ENCODE measurements at regions not wholly inside any gene's neighbourhood (a gene's known extent, or its start where the extent isn't known, plus 50 kb on each side); places are given as distances from the start of the nearest gene placed in this dataset.

DNA sequence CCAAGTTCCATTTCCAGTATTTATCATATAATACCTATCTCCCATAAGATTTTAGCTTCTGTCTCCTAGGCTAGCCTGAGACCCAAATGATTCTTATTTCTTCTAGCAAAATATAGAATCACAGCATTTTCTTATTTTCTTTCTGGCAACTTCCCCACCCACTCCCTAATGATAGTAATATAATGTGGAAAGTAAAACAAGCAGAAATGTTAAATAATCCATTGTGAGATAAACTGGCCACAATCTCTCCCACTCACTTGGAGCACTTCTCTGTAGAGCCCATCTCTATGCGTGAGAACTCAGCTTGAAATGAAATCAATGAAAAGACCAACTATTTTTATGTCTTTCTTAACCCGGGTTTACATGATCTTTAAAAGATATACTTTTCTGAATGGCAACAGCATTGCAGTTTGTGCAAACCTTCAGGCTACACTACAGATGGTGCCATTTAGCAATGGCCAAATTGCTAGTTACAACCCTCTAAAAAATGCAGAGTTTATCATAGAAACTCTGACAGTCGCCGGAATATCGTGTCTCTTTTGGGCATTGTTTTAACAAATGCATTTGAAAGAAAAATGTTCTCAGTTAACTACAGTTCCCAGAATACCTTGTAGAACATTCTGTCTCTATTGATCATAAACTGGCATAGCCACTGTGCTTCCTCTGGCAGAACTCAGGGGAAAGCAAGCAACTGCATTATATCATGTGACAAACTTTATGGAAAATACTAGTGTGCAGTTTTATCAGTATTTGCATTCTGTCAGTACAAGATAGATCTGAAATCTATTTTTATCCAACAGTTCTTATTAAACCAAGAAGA, 1407.4 kb upstream of the ZEB2 start:
- Histone ChIP-seq H3K27ac (ENCODE audit: low read depth in 1 of 2, low read length in 2 of 2) (no peak overlapping the region), H3K4me3 (ENCODE audit: low read length) (no peak overlapping the region), H3K27me3 (ENCODE audit: control insufficient read depth in 1 of 2, insufficient read depth in 2 of 2, low read length in 2 of 2) (no peaks in the 10 kb centered on the region), H3K9me3 (ENCODE audit: control insufficient read depth in 1 of 2, insufficient read depth in 1 of 2, low read length in 2 of 2) (no peaks in the 10 kb centered on the region), H3K36me3 (ENCODE audit: insufficient read depth, low read length) (no peaks in the 10 kb centered on the region), H3K4me1 (ENCODE audit: insufficient read depth, low read length) (no peaks in the 10 kb centered on the region)
- no peak for ATAC-seq (ENCODE audit: poor library complexity)
- H3K9me3 Mint-ChIP-seq: no peaks in the 10 kb centered on the region
- ChIA-PET POLR2A (no interaction called here), CTCF (no interaction called here)
- no peaks in the 10 kb centered on the region for H3K36me3 Mint-ChIP-seq (ENCODE audit: low read depth)
- TF ChIP-seq CTCF (IDR thresholded peaks at IDR 0.05): no peak
- H3K4me3 Mint-ChIP-seq: no peak overlapping the region
- no peak overlapping the region for H3K27ac Mint-ChIP-seq
- H3K4me1 Mint-ChIP-seq (ENCODE audit: low read depth): no peaks in the 10 kb centered on the region
- no peaks in the 10 kb centered on the region for H3K27me3 Mint-ChIP-seq
- no peak for DNase-seq
- intact Hi-C loops (cut with DNase I, micrococcal nuclease): no loop called here

- ATAC-seq (ENCODE audit: poor library complexity) (no peak), DNase-seq (no peak)
- no peaks in the 10 kb centered on the region for H3K27me3 ChIP-seq (ENCODE audit: control insufficient read depth in 1 of 2, insufficient read depth in 2 of 2, low read length in 2 of 2)
- Mint-ChIP-seq H3K4me3 (no peak overlapping the region), H3K36me3 (ENCODE audit: low read depth) (no peaks in the 10 kb centered on the region), H3K27ac (no peak overlapping the region), H3K27me3 (no peaks in the 10 kb centered on the region), H3K4me1 (ENCODE audit: low read depth) (no peaks in the 10 kb centered on the region), H3K9me3 (no peaks in the 10 kb centered on the region)
- H3K4me3 ChIP-seq (ENCODE audit: low read length): no peak overlapping the region
- no peak for TF ChIP-seq CTCF (IDR thresholded peaks at IDR 0.05)
- no peaks in the 10 kb centered on the region for H3K36me3 ChIP-seq (ENCODE audit: insufficient read depth, low read length)
- no peak overlapping the region for H3K27ac ChIP-seq (ENCODE audit: low read depth in 1 of 2, low read length in 2 of 2)
- CTCF ChIA-PET: no interaction called here
- no peaks in the 10 kb centered on the region for H3K4me1 ChIP-seq (ENCODE audit: insufficient read depth, low read length)
- H3K9me3 ChIP-seq (ENCODE audit: control insufficient read depth in 1 of 2, insufficient read depth in 1 of 2, low read length in 2 of 2): no peaks in the 10 kb centered on the region
- POLR2A ChIA-PET: no interaction called here
- intact Hi-C loops (cut with DNase I, micrococcal nuclease): no loop called here
These were observed 1405.7 kb upstream of the ZEB2 start for GRCh38 chr2:145925591-145925990.

DNA sequence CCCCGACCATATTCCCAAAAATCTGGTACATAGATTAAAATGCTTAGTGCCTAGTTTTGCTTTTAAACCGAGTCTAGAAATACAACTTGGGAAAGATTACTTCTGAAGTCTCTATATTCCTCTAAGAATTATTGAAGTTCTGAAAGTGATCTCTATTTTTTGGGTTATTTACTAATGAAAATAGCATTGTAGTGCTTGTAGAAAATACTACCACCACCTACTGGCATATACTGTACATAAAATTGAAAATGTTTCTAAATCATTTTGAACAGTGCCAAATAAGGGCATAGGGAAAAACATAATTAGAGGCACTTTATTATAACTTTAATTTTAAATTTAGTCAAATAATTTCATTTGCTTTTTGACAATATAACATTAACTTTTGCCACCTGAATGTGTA, 1399.6 kb upstream of the ZEB2 start:
- intact Hi-C loops (cut with DNase I, micrococcal nuclease): no loop called here
- ATAC-seq (ENCODE audit: poor library complexity): no peak

More for the DNA sequence above, 1399.6 kb upstream of the ZEB2 start:
- no peak overlapping the region for H3K4me3 ChIP-seq (ENCODE audit: low read length)
- H3K4me1 ChIP-seq (ENCODE audit: insufficient read depth, low read length): no peaks in the 10 kb centered on the region
- Mint-ChIP-seq H3K4me3 (no peak overlapping the region), H3K36me3 (ENCODE audit: low read depth) (no peaks in the 10 kb centered on the region), H3K9me3 (no peaks in the 10 kb centered on the region), H3K27ac (no peak overlapping the region), H3K4me1 (ENCODE audit: low read depth) (no peaks in the 10 kb centered on the region), H3K27me3 (no peaks in the 10 kb centered on the region)
- POLR2A ChIA-PET: no interaction called here
- no peak for DNase-seq
- H3K27me3 ChIP-seq (ENCODE audit: control insufficient read depth in 1 of 2, insufficient read depth in 2 of 2, low read length in 2 of 2): no peaks in the 10 kb centered on the region
- H3K27ac ChIP-seq (ENCODE audit: low read depth in 1 of 2, low read length in 2 of 2): no peak overlapping the region
- no peaks in the 10 kb centered on the region for H3K36me3 ChIP-seq (ENCODE audit: insufficient read depth, low read length)
- no peaks in the 10 kb centered on the region for H3K9me3 ChIP-seq (ENCODE audit: control insufficient read depth in 1 of 2, insufficient read depth in 1 of 2, low read length in 2 of 2)
- CTCF ChIA-PET: no interaction called here
- no peak for TF ChIP-seq CTCF (IDR thresholded peaks at IDR 0.05)
